ENCODE measurements at regions not wholly inside any gene's neighbourhood (a gene's known extent, or its start where the extent isn't known, plus 50 kb on each side); places are given as distances from the start of the nearest gene placed in this dataset.

- ChIA-PET CTCF (interaction anchor here (1.4 kb wide), 1 partner anchor 9 kb away, joined by 5 read pairs; no protein-coding TSS in a partner anchor), POLR2A (no interaction called here)
- Histone ChIP-seq H3K36me3 (ENCODE audit: control insufficient read depth in 2 of 2, insufficient read depth in 1 of 2, low read length in 2 of 2) (no peaks in the 10 kb centered on the region), H3K4me3 (ENCODE audit: low read depth, low read length) (no peak overlapping the region), H3K4me1 (ENCODE audit: control insufficient read depth, insufficient read depth, low read length) (no peaks in the 10 kb centered on the region), H3K9me3 (ENCODE audit: control insufficient read depth, insufficient read depth, low read depth, low read length) (no peaks in the 10 kb centered on the region), H3K27ac (ENCODE audit: extremely low read depth, low read depth, low read length) (no peak overlapping the region)
- no peak for TF ChIP-seq ZSCAN5A (tag by site-specific recombination; IDR thresholded peaks at IDR 0.05)
- no peak for TF ChIP-seq ZNF341 (tag by site-specific recombination; IDR thresholded peaks at IDR 0.05; ENCODE audit: low read depth)
These were observed 662.7 kb downstream of the DIAPH3 start for GRCh38 chr13:59501004-59501403.

GRCh38 chr13:59504407-59504806, 659.3 kb downstream of the DIAPH3 start:
- no peak for TF ChIP-seq ZNF280C (tag by site-specific recombination; IDR thresholded peaks at IDR 0.05)
- no peak for TF ChIP-seq ZNF654 (tag by site-specific recombination; IDR thresholded peaks at IDR 0.05; ENCODE audit: low read depth)
- no peak for TF ChIP-seq ZNF398 (tag by site-specific recombination; IDR thresholded peaks at IDR 0.05)
- TF ChIP-seq KLF9 (tag by site-specific recombination; IDR thresholded peaks at IDR 0.05; ENCODE audit: low read depth), result no peak
- no peak for TF ChIP-seq ZNF274 (IDR thresholded peaks at IDR 0.05; ENCODE audit: low read length)
- no peak for TF ChIP-seq ZNF274 (tag by site-specific recombination; IDR thresholded peaks at IDR 0.05; ENCODE audit: borderline replicate concordance)
- TF ChIP-seq ZNF146 (tag by site-specific recombination; IDR thresholded peaks at IDR 0.05), result no peak
- TF ChIP-seq OSR2 (tag by site-specific recombination; IDR thresholded peaks at IDR 0.05), result no peak
- no peak for TF ChIP-seq MEIS1 (CRISPR knock-in tag; IDR thresholded peaks at IDR 0.05; ENCODE audit: borderline replicate concordance)
- no peak for TF ChIP-seq ZBTB21 (tag by site-specific recombination; IDR thresholded peaks at IDR 0.05)
- TF ChIP-seq ZNF501 (tag by site-specific recombination; IDR thresholded peaks at IDR 0.05), result no peak
- TF ChIP-seq ZNF211 (tag by site-specific recombination; IDR thresholded peaks at IDR 0.05; ENCODE audit: low read depth), result no peak
- TF ChIP-seq ZNF600 (tag by site-specific recombination; IDR thresholded peaks at IDR 0.05), result no peak
- TF ChIP-seq PRDM1 (tag by site-specific recombination; IDR thresholded peaks at IDR 0.05), result no peak
- TF ChIP-seq PRDM6 (tag by site-specific recombination; IDR thresholded peaks at IDR 0.05), result no peak
- no peak for TF ChIP-seq KLF10 (tag by site-specific recombination; IDR thresholded peaks at IDR 0.05)
- TF ChIP-seq KLF8 (tag by site-specific recombination; IDR thresholded peaks at IDR 0.05), result no peak
- no peak overlapping the region for H3K4me3 ChIP-seq (ENCODE audit: low read depth, low read length)
- H3K36me3 ChIP-seq (ENCODE audit: control insufficient read depth in 2 of 2, insufficient read depth in 1 of 2, low read length in 2 of 2), result no peaks in the 10 kb centered on the region
- CTCF ChIA-PET, result no interaction called here
- no peak overlapping the region for H3K27ac ChIP-seq (ENCODE audit: extremely low read depth, low read depth, low read length)
- POLR2A ChIA-PET, result no interaction called here
- no peaks in the 10 kb centered on the region for H3K4me1 ChIP-seq (ENCODE audit: control insufficient read depth, insufficient read depth, low read length)
- H3K9me3 ChIP-seq (ENCODE audit: control insufficient read depth, insufficient read depth, low read depth, low read length), result no peaks in the 10 kb centered on the region

All from HEK293 (cell line).